OCI-LY3 (cell line): ENCODE measurements at regions not wholly inside any gene's neighbourhood (a gene's known extent, or its start where the extent isn't known, plus 50 kb on each side); places are given as distances from the start of the nearest gene placed in this dataset.

ENCODE experiments used
- EZH2phosphoT487 ChIP-seq: fragments of 200-600 bp; shearing (Covaris generic); IDR thresholded peaks from 2 replicates; pipeline ENCODE4 v1.6.1; 2018; ENCODE audit warnings: antibody characterized with exemption, mixed run types, low read depth
- TF ChIP-seq, protein P1 (sequence below): fragments of 200-600, 300-600 bp; sonication (generic); IDR thresholded peaks from 2 replicates; pipeline ENCODE4 v1.5.1; 2014; ENCODE audit warnings: antibody characterized with exemption, low read length, low read depth

DNA sequence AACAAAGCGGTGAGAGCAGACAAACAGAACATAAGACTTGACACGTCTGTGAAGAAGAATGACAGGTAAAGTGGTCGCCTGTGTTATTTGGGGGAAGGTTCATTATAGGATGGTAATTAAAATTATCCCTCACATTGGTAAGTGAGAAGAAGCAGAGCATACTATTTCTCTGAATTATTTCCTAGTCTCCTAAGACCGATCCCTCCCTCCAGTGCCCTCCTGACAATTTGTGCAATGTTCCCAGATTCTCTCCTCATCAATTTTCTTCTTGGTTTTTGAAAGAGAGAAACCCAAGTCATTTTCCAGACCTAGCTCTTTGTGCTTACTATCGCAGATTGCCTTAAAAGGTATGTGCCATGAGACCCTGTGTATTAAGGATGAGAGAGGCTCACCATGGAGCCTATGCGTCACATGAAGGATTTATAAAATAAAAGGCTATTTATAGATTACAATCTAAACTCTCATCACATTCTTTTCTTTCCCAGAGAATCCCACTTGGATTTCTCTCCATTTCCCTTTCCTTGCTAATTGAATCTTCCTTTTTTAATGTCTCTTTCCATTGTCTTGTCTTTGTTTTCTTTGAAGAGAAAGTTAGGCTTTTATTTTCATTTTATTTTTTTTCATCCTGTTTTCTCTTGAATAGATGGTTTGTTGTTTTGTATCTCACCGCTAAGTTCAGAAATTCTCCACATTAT lies 112.0 kb downstream of the PPP1R3A start:
- TF ChIP-seq, protein P1, sequence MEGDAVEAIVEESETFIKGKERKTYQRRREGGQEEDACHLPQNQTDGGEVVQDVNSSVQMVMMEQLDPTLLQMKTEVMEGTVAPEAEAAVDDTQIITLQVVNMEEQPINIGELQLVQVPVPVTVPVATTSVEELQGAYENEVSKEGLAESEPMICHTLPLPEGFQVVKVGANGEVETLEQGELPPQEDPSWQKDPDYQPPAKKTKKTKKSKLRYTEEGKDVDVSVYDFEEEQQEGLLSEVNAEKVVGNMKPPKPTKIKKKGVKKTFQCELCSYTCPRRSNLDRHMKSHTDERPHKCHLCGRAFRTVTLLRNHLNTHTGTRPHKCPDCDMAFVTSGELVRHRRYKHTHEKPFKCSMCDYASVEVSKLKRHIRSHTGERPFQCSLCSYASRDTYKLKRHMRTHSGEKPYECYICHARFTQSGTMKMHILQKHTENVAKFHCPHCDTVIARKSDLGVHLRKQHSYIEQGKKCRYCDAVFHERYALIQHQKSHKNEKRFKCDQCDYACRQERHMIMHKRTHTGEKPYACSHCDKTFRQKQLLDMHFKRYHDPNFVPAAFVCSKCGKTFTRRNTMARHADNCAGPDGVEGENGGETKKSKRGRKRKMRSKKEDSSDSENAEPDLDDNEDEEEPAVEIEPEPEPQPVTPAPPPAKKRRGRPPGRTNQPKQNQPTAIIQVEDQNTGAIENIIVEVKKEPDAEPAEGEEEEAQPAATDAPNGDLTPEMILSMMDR = no peak
- TF ChIP-seq EZH2phosphoT487 = no peak
